ENCODE measurements at regions not wholly inside any gene's neighbourhood (a gene's known extent, or its start where the extent isn't known, plus 50 kb on each side); places are given as distances from the start of the nearest gene placed in this dataset.

- TF ChIP-seq CTCF (conservative IDR thresholded peaks at IDR 0.05), result no peak
- no peak for TF ChIP-seq ZFX (IDR thresholded peaks at IDR 0.05)
Measured at GRCh38 chr5:71969460-71969859, 137.8 kb upstream of the MAP1B start.

GRCh38 chr5:71971862-71972261, 135.4 kb upstream of the MAP1B start:
- no peak for TF ChIP-seq ZFX (IDR thresholded peaks at IDR 0.05)
- H3K27ac ChIP-seq, result no peak overlapping the region

More at GRCh38 chr5:71969460-71969859, 137.8 kb upstream of the MAP1B start:
- no peak overlapping the region for H3K27ac ChIP-seq

GRCh38 chr5:71972777-71973473, 134.3 kb upstream of the MAP1B start:
- TF ChIP-seq CTCF (conservative IDR thresholded peaks at IDR 0.05), result no peak
- TF ChIP-seq ZFX (IDR thresholded peaks at IDR 0.05), result no peak
- no peak overlapping the region for H3K27ac ChIP-seq

GRCh38 chr5:71973563-71973962, 133.7 kb upstream of the MAP1B start:
- TF ChIP-seq ZFX (IDR thresholded peaks at IDR 0.05), result no peak
- no peak for TF ChIP-seq CTCF (conservative IDR thresholded peaks at IDR 0.05)
- no peak overlapping the region for H3K27ac ChIP-seq

GRCh38 chr5:71974165-71974564, 133.1 kb upstream of the MAP1B start:
- no peak overlapping the region for H3K27ac ChIP-seq
- TF ChIP-seq CTCF (conservative IDR thresholded peaks at IDR 0.05) (no peak), ZFX (IDR thresholded peaks at IDR 0.05) (no peak)

GRCh38 chr5:71974622-71975021, 132.7 kb upstream of the MAP1B start:
- no peak for TF ChIP-seq CTCF (conservative IDR thresholded peaks at IDR 0.05)
- TF ChIP-seq ZFX (IDR thresholded peaks at IDR 0.05), result no peak
- H3K27ac ChIP-seq, result no peak overlapping the region; the same call in 1 of the 2 replicates

- no peak for TF ChIP-seq CTCF (conservative IDR thresholded peaks at IDR 0.05)
- no peak for TF ChIP-seq ZFX (IDR thresholded peaks at IDR 0.05)
Measured at GRCh38 chr5:71976449-71976848, 130.8 kb upstream of the MAP1B start.

GRCh38 chr5:71977311-71977710, 130.0 kb upstream of the MAP1B start:
- H3K27ac ChIP-seq, result no peak overlapping the region
- TF ChIP-seq CTCF (conservative IDR thresholded peaks at IDR 0.05), result no peak
- TF ChIP-seq ZFX (IDR thresholded peaks at IDR 0.05), result no peak

More at GRCh38 chr5:71976449-71976848, 130.8 kb upstream of the MAP1B start:
- H3K27ac ChIP-seq, result no peak overlapping the region

All from C4-2B (cell line).